HG03103 (cell line): ENCODE measurements at regions not wholly inside any gene's neighbourhood (a gene's known extent, or its start where the extent isn't known, plus 50 kb on each side); places are given as distances from the start of the nearest gene placed in this dataset.

Experiments used
- ATAC-seq: cut with Tn5 transposase; IDR thresholded peaks from one replicate; pipeline ENCODE4 v1.9.1; 2021; ENCODE audit warnings: low read depth; ENCODE audit not compliant: unreplicated experiment

DNA sequence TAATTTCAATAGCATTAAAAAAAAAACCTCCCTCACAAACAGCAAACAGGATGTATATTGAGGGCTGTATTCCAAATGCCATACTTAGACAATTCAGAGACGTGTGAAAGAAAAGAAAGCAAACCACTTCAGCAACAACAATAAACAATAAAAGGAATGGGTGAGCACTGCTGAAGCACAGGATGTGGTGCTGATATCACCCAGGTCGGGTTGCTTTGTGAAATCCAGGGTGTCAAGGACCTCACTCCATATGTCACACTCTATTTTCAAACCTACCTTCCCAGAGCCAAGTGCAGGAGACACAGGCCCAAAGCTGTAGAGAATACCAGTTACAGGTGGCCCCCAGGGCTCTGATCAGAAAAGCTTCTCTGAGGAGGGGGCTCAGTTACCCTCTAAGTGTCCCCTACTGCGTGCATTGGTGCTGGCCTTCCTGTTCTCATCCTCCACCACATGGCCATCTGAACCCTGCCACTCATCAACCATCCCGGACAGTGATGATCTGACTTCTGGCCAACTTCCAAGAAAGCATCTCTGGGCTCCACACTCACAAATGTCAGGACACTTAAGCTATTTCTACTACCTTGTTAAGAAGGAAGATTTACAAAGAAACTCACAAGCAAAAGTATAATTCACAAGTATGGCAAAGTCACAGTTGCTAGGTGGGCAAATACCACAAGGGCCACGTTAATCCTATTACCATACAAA lies 363.0 kb downstream of the SS18 start:
- no peak for ATAC-seq

- no peak for ATAC-seq
Observed at GRCh38 chr18:25726298-25726697, 364.1 kb downstream of the SS18 start.

- ATAC-seq: no peak
Observed at GRCh38 chr18:25725501-25725900, 364.9 kb downstream of the SS18 start.

GRCh38 chr18:25724997-25725396 lies 365.4 kb downstream of the SS18 start:
- no peak for ATAC-seq

DNA sequence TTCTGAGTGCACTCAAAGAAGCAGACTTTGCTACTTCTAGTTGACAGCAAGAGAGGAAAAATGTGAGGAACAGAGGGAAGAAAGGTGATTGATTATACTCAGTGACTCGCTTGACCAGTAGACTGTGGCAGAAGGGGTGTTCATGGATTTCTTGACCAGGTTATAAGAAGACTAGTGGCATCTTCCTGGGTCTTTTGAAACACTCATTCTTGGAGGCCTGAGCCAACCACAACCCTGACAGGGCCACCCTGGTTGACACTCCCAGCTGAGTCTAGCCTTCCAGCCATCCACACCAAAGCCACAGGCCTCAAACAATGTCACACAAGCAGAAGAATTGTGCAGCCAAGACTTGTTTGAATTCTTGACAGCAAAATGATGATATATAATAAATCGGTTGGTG lies 366.3 kb downstream of the SS18 start:
- no peak for ATAC-seq

- no peak for ATAC-seq
Observed at GRCh38 chr18:25713103-25713502, 361.1 kb upstream of the ZNF521 start.

- no peak for ATAC-seq
Observed at GRCh38 chr18:25710981-25711380, 359.0 kb upstream of the ZNF521 start.

DNA sequence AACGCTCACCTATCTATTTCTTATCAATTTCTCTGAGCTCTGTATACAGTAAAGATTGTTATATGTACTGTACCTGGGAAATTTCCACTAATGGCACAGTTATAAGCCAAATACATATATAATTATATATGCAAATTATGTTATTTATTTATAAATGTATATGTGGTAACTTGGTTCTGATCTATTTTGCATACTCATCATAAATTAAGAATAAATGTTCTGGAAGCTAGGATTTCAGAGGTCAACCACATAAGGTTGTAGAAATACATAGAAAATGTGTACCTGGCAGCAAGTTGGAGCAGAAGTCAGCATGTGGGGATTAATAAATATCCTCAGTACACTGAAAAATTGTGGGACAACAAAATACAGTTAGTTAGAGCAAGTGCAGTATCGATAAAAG lies 353.7 kb upstream of the ZNF521 start:
- ATAC-seq: no peak

DNA sequence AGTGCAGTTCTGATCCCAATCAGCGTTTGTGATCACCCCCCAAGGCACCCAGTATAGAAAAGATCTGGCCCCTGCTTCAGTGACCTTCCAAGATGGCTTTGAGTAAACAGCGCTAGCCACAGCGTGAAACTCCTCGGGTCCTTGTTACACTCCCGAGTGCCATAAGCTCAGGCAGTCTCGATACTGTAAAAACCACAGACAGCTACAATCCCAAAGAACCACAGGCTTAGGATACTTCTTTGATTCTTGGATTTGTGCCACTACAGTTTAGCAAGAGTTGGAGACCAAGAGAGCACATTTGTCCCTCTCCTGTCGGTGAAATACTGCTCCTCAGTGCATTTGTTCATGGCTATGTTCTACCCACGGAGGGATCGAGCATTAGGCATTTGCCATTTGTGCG lies 352.5 kb upstream of the ZNF521 start:
- ATAC-seq: no peak

- no peak for ATAC-seq
Observed at GRCh38 chr18:25704071-25704470, 352.1 kb upstream of the ZNF521 start.

GRCh38 chr18:25701821-25702220 lies 349.9 kb upstream of the ZNF521 start:
- no peak for ATAC-seq

DNA sequence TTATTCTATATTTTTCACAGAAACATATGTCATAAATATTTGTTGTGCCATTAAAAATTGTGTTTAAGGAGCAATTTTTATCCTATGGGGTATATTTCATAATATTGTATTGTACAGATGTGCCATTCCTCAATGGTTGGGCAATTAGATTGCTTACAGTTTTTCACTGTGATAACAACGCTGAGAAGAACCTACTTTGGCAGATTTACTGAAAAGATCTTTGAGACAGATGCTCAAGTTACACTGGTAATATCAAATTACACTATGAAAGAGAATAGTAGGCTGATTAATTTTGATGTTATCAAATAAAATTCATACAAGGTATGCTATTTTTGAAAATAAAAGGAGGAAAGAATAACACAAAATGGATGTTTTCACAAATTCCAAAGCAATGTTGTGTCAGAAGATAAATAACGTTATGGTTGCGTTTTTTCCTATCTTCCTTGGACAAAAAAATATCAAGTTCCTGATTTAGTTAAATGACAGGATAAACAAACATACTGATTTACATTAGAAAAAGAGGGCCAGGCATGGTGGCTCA lies 335.1 kb upstream of the ZNF521 start:
- ATAC-seq: no peak

GRCh38 chr18:25685088-25685487 lies 333.1 kb upstream of the ZNF521 start:
- no peak for ATAC-seq

- no peak for ATAC-seq
Observed at GRCh38 chr18:25679491-25679890, 327.5 kb upstream of the ZNF521 start.

GRCh38 chr18:25678221-25678620 lies 326.3 kb upstream of the ZNF521 start:
- ATAC-seq: no peak

DNA sequence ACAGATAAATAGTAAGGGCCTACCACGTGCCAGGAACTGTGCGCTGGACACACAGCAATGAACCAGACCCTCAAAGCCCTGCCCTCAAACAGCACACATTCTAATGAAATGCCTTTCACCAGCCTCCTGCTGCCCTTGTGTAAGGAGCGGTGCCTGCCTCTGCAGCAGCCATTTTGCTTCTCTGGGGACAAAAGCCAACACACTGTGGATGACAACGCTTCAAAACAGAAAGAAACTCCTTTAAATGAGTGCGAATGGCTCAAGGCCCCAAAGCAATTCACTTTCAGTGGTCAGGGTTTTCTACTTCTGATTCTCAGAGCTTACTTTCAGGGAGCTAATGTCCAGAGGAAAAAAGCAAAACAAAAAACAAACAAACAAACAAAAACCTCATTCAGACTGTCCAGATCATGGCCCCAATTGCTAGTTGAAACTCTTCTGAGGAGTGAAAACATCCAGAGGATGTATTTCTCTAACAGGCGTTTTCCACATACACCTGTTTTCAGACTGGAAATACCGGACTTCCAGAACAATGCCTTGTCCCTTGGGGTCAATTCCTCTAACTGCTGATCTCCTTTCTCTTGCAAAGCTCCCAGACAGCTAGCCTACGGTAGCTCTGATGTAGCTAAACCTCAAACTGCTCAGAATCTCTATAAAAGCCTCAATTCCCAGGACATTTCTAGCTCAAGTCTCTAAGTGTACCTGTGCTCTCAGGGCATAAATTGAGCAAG lies 323.3 kb upstream of the ZNF521 start:
- ATAC-seq: no peak

DNA sequence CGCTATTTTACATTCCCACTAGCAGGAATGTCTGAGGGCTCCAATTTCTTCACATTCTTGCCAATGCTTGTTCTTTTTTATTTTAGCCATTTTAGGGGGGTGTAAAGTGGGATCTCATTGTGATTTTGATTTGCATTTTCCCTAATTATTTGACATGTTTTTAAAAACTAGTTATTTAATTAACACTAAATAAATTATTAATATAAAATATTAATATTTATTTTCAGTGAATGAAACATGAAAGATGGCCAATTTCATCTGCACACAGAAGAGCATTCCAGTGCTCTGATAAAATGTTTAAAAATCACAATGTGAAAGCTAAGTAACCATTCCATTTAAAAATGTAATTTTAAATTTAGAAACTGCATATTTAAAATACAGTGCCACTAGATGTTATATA lies 322.2 kb upstream of the ZNF521 start:
- ATAC-seq: no peak

DNA sequence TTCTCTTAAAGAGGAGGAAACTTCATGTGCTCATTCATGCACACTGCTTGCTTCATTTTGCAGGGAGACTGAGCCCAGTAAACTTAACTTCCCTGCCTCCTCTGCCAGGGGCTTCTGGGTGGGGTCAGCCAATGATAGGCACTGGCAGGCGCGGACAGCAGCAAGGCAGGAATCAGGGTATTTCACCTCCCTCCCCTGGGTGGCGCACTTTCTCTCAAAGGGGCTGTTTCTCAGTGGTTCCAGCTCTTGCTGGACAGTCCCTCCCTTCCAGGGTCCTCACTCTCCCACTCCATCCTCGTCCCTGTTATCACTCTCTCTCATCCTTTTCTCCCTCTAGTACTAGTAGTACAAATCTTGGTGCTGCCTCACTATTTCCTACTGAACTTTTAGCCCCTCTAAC lies 320.5 kb upstream of the ZNF521 start:
- ATAC-seq: no peak

DNA sequence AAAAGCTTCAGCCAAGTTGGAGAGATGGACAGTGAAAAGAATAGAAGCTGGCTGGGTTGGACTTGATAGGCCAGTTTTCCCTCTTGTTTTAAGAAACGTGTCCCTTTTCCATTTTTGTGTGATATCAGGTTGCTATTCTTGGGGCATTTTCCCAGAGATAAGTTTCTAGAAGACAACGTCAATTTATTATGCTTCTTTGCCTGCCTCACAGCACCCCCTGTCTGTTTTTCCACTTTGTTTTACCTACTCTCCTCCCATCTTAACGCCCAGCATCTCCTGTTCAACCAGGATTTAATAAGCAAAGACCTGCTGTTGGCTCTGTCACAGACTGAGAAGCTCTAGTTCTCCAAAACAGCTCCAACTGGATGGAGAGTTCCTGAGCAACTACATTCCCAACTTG lies 317.8 kb upstream of the ZNF521 start:
- ATAC-seq: no peak

DNA sequence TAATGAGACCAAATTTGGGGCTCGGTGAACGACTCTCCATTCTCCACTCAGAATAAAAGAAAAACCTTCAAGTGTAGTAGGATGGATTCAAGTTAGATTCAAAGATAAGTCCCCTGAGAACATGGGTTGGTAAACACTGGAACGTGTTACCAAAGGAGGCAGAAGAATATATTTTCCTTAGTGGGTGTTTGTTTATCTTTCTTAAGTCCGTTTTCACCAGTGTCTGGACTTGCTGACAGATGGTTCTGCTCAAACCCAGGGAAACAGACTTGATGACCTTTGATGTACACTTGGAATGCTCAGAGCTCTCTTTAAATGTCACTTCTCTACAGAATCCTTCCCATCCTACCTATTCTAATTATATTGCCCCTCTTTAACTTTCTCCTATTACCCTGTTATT lies 310.3 kb upstream of the ZNF521 start:
- no peak for ATAC-seq

DNA sequence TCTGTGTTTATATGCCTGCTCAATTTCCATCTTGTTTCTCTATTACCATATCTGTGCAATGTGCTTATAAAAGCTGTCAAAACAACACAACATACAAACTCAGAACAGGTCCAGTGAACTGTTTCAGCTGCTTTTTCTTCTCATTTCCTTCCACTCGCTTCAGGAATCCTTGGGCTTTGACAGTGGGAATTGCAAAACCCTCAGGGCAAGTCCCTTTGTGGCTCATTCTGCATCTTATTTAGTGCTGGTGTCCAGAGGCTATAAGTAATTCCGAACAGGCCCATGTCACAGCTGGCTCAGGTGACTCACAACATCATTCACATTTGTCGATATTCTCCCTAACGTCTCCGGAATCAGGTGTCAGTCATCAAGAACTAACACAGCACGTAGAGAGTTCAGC lies 309.9 kb upstream of the ZNF521 start:
- ATAC-seq: no peak

GRCh38 chr18:25659541-25659940 lies 307.6 kb upstream of the ZNF521 start:
- no peak for ATAC-seq
